SK-N-MC (cell line): ENCODE measurements at regions not wholly inside any gene's neighbourhood (a gene's known extent, or its start where the extent isn't known, plus 50 kb on each side); places are given as distances from the start of the nearest gene placed in this dataset.

ENCODE experiments used
- EZH2 ChIP-seq: fragments of 200-600 bp; sonication (generic); IDR thresholded peaks from one replicate; pipeline ENCODE4 v1.6.1; 2017; ENCODE audit warnings: antibody characterized with exemption
- FOXP2 ChIP-seq: optimal IDR thresholded peaks from 2 replicates; pipeline ENCODE3; 2011; ENCODE audit warnings: mild to moderate bottlenecking, moderate library complexity; ENCODE audit not compliant: insufficient read depth; ENCODE audit errors: extremely low read length, control extremely low read depth
- POLR2AphosphoS5 ChIP-seq: IDR thresholded peaks from 2 replicates; pipeline ENCODE4 v1.6.1; 2012; ENCODE audit warnings: mild to moderate bottlenecking, low read depth, low read length, borderline replicate concordance

- TF ChIP-seq EZH2: no peak
- TF ChIP-seq POLR2AphosphoS5: no peak
- TF ChIP-seq FOXP2: no peak
Observed at GRCh38 chr7:115754226-115754625, 276.3 kb downstream of the TFEC start.
